ENCODE measurements at regions not wholly inside any gene's neighbourhood (a gene's known extent, or its start where the extent isn't known, plus 50 kb on each side); places are given as distances from the start of the nearest gene placed in this dataset.
A peak's percentile ranks its signal among the peaks of the same experiment; 100 is the strongest.

DNA sequence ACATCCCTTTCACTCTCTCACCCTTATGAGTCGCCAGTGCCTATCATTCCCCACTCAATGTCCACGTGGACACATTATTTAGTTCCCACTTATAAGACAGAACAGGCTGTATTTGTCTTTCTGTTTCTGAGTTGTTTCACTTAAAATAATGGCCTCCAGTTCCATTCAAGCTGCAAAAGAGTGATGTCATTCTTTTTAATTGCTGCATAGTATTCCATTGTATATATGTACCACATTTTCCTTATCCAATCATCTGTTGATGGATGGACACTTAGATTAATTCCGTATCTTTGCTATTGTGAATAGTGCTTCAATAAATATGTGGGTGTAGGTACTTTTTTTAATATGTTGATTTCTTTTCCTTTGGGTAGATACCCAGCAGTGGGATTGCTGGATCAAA is 79.1 kb downstream of the ZNF365 start:
- Histone ChIP-seq H3K9me3 (no peaks in the 10 kb centered on the region), H3K4me1 (peaks cover 5 to 19% of the 10 kb centered on the region in 2 donors), H3K27me3 (no peaks in the 10 kb centered on the region), H3K27ac (no peak overlapping the region), H3K4me3 (no peak overlapping the region), H3K36me3 (no peaks in the 10 kb centered on the region)
- DNase-seq (no peak), ATAC-seq (no peak)
- TF ChIP-seq, protein P1, sequence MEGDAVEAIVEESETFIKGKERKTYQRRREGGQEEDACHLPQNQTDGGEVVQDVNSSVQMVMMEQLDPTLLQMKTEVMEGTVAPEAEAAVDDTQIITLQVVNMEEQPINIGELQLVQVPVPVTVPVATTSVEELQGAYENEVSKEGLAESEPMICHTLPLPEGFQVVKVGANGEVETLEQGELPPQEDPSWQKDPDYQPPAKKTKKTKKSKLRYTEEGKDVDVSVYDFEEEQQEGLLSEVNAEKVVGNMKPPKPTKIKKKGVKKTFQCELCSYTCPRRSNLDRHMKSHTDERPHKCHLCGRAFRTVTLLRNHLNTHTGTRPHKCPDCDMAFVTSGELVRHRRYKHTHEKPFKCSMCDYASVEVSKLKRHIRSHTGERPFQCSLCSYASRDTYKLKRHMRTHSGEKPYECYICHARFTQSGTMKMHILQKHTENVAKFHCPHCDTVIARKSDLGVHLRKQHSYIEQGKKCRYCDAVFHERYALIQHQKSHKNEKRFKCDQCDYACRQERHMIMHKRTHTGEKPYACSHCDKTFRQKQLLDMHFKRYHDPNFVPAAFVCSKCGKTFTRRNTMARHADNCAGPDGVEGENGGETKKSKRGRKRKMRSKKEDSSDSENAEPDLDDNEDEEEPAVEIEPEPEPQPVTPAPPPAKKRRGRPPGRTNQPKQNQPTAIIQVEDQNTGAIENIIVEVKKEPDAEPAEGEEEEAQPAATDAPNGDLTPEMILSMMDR (IDR thresholded peaks at IDR 0.05) = no peak
- intact Hi-C loops (cut with DNase I) = no loop called here

DNA sequence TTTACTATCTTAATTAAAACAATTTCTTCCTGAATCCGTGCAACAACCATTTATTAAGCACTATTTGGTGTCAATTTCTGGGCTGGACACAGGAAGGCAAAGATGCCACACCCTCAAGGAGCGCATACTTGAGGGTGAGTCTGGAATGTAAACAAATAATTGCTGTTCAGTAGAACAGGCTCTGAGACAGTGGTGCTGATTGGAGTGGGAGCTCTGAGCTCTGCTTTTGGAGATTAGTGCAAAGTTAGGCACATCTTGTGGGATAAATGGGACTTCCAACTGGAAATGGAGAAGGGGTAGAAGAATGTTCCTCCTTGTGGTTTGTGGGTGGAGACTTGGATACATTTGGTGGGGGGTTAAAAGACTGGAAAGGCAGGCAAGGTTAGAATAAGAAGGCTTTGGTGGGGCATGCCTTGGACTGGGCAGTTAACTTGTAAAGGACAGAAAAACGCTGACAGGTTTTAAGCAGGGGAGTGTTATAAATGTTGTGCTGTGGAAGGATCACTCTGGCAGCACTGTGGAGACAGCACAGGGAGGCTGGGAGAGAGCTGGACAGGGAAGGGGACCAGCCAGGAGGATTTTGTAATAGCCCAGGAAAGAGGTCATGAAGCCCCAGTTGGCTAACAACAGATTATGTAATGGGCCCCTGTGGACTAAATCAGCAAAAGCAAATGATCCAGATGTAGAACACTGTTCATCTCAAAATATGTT is 80.7 kb downstream of the ZNF365 start:
- H3K27me3 ChIP-seq = no peaks in the 10 kb centered on the region
- no peaks in the 10 kb centered on the region for H3K9me3 ChIP-seq
- TF ChIP-seq, protein P1 (IDR thresholded peaks at IDR 0.05) = no peak
- DNase-seq (no peak), ATAC-seq (peak; percentile 93)
- peak overlapping the region in 1 of 2 donors; percentile 28 for H3K27ac ChIP-seq
- no peaks in the 10 kb centered on the region for H3K36me3 ChIP-seq
- peaks cover 5 to 19% of the 10 kb centered on the region in 2 donors for H3K4me1 ChIP-seq
- intact Hi-C loops (cut with DNase I) = no loop called here
- H3K4me3 ChIP-seq = no peak overlapping the region

DNA sequence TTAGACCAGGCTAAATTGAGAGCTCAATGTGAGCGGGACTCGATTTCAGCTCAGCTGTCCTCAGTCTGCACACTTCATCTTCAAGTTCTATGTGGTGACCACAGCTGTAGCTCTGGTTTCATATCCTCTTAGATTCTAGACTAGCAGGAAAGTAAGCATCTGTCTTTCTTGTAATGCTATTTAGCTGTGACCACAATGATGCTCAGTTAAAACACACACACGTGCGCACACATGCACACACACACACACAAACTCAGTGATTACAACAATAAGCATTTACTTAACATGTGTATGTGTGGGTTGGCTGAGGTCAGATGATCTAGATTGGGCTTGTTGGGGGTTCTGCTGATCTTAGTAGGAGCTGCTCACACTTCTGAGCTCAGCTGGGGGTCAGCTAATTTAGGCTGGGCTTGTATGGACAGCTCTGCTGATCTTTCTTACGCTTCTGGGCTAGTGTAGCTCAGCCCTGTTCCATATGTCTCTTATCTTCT is 82.5 kb downstream of the ZNF365 start:
- TF ChIP-seq, protein P1 (IDR thresholded peaks at IDR 0.05) = no peak
- Histone ChIP-seq H3K27me3 (no peaks in the 10 kb centered on the region), H3K9me3 (no peaks in the 10 kb centered on the region), H3K4me3 (no peak overlapping the region), H3K4me1 (peaks cover 5 to 19% of the 10 kb centered on the region in 2 donors), H3K36me3 (no peaks in the 10 kb centered on the region), H3K27ac (no peak overlapping the region)
- intact Hi-C loops (cut with DNase I) = no loop called here
- DNase-seq (no peak), ATAC-seq (peak; percentile 5)

DNA sequence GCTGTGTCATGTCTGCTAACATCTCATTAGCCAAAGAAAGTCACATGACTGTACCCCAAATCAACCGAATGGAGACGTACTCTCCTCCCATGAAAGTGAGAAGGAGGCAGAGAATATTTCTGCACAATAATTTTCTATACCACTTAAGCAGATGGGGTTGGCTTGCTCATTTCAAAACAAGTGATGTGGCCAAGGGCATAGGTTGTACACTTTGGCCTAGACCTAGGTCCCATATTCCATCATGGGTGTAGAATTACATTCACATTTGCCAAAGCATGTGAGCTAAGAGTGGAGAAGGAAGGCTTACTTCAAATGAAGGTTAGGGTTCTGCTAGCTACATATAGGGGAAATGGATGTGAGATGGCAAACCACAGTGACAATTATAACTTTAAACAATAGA is 83.0 kb downstream of the ZNF365 start:
- no peak for DNase-seq
- no peak for ATAC-seq

DNA sequence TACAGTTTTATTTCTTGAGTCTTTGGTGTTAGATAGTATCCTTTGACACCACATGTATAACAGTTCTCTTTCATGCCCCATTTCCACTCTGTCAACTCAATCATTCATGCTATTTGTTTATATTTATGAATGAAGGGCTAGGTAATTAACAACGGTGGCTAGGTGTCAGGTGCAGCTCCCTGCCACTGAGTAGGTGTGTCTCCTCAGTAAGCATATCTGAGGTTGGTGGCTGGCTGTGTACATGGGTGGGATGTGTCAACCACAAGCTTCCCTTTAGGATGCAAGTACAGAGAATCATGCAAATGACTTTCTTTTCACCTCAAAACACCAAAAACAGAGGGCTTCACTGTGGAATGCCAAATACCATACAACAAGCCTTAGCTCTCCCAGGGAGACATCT is 83.4 kb downstream of the ZNF365 start:
- DNase-seq = no peak
- peaks cover 5 to 19% of the 10 kb centered on the region in 2 donors for H3K4me1 ChIP-seq
- H3K27me3 ChIP-seq = no peaks in the 10 kb centered on the region
- H3K36me3 ChIP-seq = no peaks in the 10 kb centered on the region
- intact Hi-C loops (cut with DNase I) = no loop called here
- H3K27ac ChIP-seq = no peak overlapping the region
- no peaks in the 10 kb centered on the region for H3K9me3 ChIP-seq
- TF ChIP-seq, protein P1 (IDR thresholded peaks at IDR 0.05) = no peak
- no peak for ATAC-seq
- H3K4me3 ChIP-seq = no peak overlapping the region

More for the DNA sequence above, 83.0 kb downstream of the ZNF365 start:
- H3K4me3 ChIP-seq = no peak overlapping the region
- H3K27me3 ChIP-seq = no peaks in the 10 kb centered on the region
- peaks cover 5 to 19% of the 10 kb centered on the region in 2 donors for H3K4me1 ChIP-seq
- H3K27ac ChIP-seq = no peak overlapping the region
- H3K9me3 ChIP-seq = no peaks in the 10 kb centered on the region
- intact Hi-C loops (cut with DNase I) = no loop called here
- TF ChIP-seq, protein P1 (IDR thresholded peaks at IDR 0.05) = no peak
- H3K36me3 ChIP-seq = no peaks in the 10 kb centered on the region
